Pons (tissue), 1 donor: ENCODE measurements at regions not wholly inside any gene's neighbourhood (a gene's known extent, or its start where the extent isn't known, plus 50 kb on each side); places are given as distances from the start of the nearest gene placed in this dataset.
"Not testable (repeated sequence)": the region's sequence is repeated elsewhere in the genome, so short reads cannot be mapped to it uniquely, and the experiment has no call there.

ENCODE experiments used
- DNase-seq: peaks from one replicate; pipeline ENCODE4 v3.0.0-alpha.2; 2016; ENCODE audit warnings: low spot score

DNA sequence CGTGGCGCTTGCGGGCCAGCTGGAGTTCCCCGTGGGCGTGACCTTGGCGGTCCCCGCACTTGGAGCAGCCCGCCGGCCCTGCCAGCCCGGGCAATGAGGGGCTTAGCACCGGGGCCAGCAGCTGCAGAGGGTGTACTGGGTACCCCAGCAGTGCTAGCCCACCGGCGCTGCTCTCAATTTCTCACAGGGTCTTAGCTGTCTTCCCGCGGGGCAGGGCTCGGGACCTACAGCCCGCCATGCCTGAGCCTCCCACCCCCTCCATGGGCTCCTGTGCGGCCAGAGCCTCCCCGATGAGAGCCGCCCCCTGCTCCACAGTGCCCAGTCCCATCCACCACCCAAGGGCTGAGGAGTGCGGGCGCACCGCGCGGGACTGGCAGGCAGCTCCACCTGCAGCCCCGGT lies 94.0 kb upstream of the NIPBL start:
- not testable (repeated sequence) for DNase-seq

GRCh38 chr5:36786448-36787012 lies 90.0 kb upstream of the NIPBL start:
- DNase-seq: no peak

DNA sequence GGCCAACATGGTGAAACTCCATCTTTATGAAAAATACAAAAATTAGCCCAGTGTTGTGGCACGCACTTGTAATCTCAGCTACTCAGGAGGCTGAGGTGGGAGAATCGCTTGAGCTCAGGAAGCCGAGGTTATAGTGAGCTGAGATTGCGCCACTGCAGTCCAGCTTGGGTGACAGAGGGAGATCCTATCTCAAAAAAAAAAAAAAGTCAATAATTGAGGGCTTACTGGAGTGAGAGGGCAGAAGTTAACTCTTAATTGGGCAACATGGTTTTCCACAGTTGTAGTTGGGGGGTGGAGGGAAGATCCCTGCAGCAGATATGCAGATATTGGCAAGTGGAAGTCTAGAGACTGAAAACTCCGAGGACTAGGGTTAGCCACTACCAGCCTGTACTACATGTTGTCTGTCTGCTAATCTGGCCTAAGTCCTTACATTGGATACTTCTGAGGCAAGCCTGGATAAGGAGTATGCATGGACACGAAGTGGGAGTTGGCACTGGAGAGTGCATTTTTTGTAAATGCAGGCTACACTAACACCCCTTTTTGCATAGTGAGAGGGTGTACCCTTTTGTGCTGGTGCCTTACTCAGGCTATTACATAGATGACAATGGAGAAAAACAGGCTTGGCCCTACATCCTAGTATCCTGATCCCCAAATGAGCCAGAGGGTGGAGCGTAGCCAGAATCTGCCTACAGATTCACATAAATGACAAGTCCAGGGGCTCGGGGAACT lies 89.0 kb upstream of the NIPBL start:
- DNase-seq: no peak

DNA sequence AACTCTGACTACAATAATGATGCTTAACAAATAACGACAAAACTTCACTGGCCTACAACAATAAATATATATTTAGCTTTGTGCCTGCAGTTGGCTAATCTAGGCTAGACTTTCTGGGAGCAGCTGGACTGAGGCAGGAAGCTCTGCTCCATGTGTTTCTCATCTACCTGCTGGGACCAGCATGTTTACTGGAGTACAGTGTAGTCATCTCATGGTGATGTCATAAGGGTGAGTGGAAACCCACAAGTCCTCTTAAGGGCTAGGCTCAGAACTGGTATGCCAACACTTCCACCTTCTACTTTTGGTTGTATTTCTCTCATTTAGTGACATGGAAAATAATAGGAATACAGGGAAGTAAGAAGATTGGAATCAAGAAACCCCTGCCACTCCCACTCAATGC lies 85.7 kb upstream of the NIPBL start:
- DNase-seq: no peak

- no peak for DNase-seq
Observed at GRCh38 chr5:36792560-36793180, 83.9 kb upstream of the NIPBL start.

- no peak for DNase-seq
Observed at GRCh38 chr5:36795366-36795765, 81.2 kb upstream of the NIPBL start.

- no peak for DNase-seq
Observed at GRCh38 chr5:36796155-36796554, 80.4 kb upstream of the NIPBL start.

DNA sequence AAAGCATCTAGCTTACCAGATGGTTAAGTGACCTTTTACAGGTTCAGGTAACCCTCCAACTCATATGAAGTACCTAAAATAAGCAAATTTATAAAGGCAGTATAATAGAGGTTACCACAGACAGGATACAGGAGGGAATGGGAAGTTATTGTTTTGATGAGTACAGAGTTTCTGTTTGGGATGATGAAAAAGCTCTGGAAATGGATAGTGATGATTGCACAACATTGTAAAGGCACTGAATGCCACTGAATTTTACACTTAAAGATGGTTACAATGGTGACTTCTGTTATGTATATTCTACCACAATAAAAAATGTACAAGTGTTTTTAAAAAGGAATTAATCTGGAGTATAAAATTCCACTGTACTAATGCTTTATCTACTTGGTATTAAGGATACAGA lies 75.0 kb upstream of the NIPBL start:
- no peak for DNase-seq

- DNase-seq: no peak
Observed at GRCh38 chr5:36802187-36802586, 74.4 kb upstream of the NIPBL start.

DNA sequence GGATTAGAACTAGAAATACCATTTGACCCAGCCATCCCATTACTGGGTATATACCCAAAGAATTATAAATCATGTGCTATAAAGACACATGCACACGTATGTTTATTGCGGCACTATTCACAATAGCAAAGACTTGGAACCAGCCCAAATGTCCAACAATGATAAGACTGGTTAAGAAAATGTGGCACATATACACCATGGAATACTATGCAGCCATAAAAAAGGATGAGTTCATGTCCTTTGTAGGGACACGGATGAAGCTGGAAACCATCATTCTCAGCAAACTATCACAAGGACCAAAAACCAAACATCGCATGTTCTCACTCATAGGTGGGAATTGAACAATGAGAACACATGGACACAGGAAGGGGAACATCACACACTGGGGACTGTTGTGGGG lies 63.3 kb upstream of the NIPBL start:
- DNase-seq: not testable (repeated sequence)

DNA sequence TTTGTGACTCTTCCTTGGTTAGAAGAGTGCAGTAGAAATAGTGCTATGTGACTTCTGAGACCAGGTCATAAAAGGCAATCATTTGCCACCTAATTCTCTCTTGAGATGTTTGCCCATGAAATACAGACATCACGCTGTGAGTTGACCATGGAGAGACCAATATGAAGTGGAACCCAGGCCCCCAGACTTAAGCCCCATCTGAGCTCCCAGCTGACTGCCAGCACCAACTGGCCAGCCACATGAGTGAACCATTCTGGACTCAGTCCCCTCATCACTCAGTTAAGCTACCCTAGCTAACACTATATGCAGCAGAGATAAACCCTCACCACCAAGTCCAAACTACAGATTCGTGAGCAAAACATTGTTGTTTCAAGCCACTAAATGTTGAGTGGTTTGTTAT lies 60.7 kb upstream of the NIPBL start:
- DNase-seq: no peak

GRCh38 chr5:36820900-36821299 lies 55.7 kb upstream of the NIPBL start:
- DNase-seq: no peak

GRCh38 chr5:36826694-36827093 lies 49.9 kb upstream of the NIPBL start:
- DNase-seq: no peak
